ENCODE measurements at regions not wholly inside any gene's neighbourhood (a gene's known extent, or its start where the extent isn't known, plus 50 kb on each side); places are given as distances from the start of the nearest gene placed in this dataset.

DNA sequence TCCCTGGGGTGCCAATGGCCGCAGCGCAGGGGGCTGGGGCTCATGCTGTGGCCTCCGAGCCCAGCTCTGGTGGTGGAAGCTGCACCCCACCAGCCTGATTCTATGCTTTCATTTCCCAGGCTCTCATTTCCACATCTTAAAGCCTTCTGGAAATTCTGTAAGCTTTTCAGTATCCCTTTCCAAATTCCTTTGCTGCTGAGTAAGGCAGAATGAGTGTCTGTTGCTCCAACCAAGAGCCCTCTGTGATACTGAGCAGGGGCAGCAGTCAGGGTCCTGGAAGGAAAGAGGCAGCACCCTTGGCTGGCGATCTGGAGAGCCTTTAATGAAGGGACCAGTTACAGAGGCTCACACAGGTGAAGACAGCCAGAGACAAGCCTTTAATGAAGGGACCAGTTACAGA lies 79.5 kb upstream of the FOXF1 start:
- DNase-seq (ENCODE audit: low spot score), result no peak

- no peak for DNase-seq (ENCODE audit: low spot score)
Observed at GRCh38 chr16:86431540-86431939, 78.8 kb upstream of the FOXF1 start.

DNA sequence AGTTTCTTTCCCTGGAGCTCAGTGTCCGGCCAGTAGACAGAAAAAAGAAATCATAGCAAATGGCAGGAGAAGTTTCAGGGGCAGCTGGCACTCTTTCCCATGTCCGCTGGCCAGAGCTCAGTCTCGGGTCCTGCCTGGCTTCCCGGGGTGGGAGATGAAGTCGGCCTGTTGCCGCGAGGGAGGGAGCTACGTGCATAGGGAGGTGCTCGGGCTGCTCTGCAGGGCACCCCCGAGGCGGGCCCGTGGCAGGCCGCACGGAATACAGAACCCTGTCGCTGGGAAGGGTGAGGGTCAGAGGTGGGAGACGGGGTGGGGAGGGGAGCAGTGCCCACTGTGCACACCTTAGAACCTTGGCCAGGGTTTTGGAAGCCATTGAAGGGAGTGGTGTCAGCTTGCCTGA lies 78.3 kb upstream of the FOXF1 start:
- DNase-seq (ENCODE audit: low spot score), result no peak

DNA sequence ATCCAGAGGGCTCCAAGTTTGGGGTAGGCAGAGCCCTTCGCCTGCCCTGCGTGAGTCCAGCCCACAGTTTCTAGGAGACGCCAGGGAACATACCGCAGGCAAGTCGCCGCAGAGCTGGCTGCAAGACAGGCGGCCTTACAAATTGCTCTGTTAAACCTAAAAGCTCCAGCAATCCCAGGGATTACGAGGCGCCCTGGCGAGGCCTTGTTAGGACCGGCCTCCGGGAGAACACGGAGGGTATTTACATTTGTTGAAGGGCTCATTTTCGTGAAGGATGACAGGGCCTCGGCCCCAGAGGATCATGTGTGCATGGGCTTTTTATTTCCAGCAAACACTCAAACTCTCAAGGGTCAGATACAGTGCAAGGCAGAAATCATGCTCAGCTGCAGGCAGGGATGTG lies 77.6 kb upstream of the FOXF1 start:
- no peak for DNase-seq (ENCODE audit: low spot score)

GRCh38 chr16:86436466-86437185 lies 73.7 kb upstream of the FOXF1 start:
- no peak for DNase-seq (ENCODE audit: low spot score)

- no peak for DNase-seq (ENCODE audit: low spot score)
Observed at GRCh38 chr16:86437348-86437747, 73.0 kb upstream of the FOXF1 start.

- DNase-seq (ENCODE audit: low spot score), result no peak
Observed at GRCh38 chr16:86442703-86443102, 67.6 kb upstream of the FOXF1 start.

DNA sequence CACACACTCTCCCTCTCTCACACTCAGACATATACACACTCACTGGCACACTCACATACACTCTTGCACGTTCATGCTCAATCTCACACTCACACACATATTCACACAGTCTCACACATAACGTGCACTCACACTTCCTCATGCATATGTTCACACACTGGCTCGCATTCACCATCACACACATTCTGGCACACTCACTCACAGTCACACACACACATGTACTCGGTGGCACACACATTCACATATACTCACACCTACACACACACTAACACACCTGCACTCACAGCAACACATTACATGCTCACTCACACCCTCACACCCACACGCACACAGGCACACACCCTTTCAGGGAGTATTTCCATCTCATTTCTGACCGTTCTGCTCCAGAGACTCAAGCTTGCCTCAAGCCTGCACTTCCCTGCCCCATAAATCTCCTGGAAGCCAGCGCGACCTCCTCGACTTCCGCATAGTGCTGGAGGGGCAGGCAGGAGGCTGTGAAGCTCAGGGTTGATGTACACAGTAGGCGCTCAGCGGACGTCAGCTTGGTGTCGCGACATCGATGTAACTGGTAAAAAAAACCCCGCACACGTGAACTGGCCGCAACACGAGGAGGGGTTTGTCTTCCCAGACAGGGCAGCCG lies 66.7 kb upstream of the FOXF1 start:
- DNase-seq (ENCODE audit: low spot score), result no peak

GRCh38 chr16:86444261-86444660 lies 66.1 kb upstream of the FOXF1 start:
- DNase-seq (ENCODE audit: low spot score), result no peak

DNA sequence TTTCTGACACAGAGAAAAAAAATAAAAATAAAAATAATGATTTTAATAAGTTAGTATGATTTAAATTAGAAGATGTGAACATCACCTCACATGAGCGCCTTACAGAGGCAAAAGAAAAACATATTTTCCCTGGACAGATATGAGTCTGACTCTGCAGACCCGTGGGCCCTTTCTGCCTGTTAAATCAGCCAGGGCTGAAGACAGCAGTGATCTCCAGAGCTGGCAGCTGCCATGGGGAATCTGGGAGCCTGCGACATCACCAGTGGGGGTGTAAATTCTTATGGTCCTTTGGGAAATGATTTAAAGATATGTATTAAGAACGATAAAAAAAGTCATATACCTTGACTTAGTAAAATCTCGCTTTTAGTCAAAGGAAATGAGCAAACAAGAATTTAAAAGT lies 65.7 kb upstream of the FOXF1 start:
- DNase-seq (ENCODE audit: low spot score), result no peak

DNA sequence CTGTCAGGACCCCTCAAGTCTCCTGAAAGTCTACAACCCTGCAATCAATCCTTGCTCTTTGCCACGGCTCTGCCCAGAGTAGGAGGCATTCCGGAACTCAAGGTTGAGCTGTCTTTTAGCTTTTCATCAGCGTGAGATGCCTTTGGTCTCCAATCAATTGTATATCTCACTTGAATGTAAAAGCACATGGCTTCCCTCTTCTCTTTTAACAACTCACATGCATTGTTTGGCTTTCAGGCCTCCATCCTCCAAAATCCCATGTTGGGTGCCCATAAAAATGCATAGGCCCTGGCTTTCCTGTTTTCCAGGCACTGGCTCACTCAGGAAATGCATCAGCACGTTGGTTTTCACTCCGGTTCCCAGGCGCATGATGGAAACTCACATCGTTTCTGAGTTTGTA lies 64.0 kb upstream of the FOXF1 start:
- no peak for DNase-seq (ENCODE audit: low spot score)

- DNase-seq (ENCODE audit: low spot score), result no peak
Observed at GRCh38 chr16:86447228-86447627, 63.1 kb upstream of the FOXF1 start.

DNA sequence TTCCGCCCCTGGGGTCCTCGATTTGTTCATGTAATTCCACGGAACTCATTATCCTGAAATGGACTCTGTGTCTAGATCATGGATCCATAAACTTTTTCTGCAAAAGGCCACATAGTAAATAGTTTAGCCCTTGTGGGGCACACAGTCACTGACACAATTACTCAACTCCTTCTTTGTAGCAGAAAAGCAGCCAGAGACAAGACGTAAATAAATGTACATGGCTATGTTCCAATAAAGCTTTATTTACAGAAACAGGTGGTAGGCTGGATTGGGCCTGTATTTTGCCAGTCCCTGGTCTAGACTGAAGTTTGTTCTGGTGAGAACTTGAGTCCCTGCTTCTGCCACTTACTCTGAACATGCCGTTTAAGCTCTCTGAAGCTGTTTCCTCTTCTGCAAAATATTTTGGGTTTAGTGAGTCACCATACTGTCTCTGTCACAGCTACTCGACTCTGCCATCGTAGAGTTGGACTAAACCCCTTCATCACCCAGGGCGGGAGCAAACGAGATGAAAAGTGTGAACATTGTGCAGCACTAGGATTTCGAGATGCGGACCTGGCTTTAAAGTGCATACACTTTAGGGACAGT lies 61.9 kb upstream of the FOXF1 start:
- no peak for DNase-seq (ENCODE audit: low spot score)

DNA sequence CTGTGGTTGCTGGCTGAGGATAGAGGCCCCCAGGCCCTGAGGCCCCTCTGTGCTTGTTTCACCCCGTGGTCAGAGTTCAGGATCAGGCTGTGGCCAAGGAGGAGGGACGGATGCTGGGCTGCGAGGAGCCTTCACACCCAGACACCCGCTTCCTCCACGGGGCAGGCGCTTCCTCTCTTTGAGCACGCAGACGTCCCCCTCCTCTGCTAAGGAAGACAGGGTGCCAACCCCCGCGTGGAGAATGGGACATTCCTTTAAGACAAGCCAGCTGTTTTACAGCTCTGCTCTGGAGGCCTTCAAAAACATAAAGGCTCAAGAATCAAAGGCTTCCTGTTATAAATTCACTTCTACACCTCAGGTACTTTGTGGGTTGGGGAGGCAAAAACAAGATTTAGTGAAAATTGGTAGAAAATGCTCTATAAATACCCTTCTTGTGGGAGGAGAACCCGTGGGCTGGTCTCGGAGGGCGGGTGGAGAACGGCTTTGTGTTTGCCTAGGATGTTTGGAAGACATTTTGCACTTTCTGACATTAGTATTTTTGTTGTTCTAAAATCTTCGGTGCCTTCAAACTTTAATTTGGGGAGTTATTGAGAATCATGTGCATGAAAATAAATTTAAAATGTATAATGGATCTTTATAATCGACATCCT lies 60.8 kb upstream of the FOXF1 start:
- no peak for DNase-seq (ENCODE audit: low spot score)

DNA sequence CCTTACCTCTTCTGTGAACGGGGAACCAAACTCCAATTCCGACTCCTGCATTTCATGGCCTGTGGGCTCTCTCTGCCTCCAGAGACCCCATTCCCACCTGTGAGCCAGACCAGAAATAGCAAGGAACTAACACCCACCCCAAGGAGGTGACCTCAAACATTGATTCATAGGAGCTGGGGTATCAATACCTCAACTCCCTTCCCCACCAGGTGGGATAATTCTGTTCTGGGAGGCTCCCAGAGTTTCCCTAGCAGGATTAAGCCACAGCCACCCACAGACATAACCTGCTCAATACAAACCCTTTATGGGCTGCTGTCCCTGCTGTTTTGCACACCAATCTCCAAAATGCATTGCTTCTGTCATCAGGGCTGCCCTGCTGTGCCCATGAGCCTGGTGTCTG lies 59.6 kb upstream of the FOXF1 start:
- no peak for DNase-seq (ENCODE audit: low spot score)

DNA sequence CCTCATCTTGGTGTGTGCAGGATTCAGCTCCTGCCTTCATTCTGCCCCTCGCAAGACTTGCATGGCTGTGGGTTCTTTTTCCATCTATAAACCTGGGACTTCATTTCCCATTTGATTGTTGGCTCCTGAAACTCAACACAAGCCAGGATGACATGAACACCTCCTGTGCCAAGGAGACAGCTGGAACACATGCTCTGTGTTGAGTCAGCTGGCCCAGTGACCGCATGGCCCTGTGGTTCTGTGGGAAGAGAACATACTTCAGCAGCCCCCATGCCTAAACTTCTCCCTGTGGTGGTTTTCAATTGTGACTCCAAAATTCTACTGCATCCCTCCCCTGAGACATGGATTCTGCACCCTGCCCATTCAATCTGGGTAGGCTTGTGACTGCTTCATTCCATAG lies 57.9 kb upstream of the FOXF1 start:
- DNase-seq (ENCODE audit: low spot score), result no peak

- DNase-seq (ENCODE audit: low spot score), result no peak
Observed at GRCh38 chr16:86455116-86455515, 55.2 kb upstream of the FOXF1 start.

GRCh38 chr16:86455640-86456039 lies 54.7 kb upstream of the FOXF1 start:
- DNase-seq (ENCODE audit: low spot score), result no peak

- no peak for DNase-seq (ENCODE audit: low spot score)
Observed at GRCh38 chr16:86457501-86458148, 52.7 kb upstream of the FOXF1 start.

DNA sequence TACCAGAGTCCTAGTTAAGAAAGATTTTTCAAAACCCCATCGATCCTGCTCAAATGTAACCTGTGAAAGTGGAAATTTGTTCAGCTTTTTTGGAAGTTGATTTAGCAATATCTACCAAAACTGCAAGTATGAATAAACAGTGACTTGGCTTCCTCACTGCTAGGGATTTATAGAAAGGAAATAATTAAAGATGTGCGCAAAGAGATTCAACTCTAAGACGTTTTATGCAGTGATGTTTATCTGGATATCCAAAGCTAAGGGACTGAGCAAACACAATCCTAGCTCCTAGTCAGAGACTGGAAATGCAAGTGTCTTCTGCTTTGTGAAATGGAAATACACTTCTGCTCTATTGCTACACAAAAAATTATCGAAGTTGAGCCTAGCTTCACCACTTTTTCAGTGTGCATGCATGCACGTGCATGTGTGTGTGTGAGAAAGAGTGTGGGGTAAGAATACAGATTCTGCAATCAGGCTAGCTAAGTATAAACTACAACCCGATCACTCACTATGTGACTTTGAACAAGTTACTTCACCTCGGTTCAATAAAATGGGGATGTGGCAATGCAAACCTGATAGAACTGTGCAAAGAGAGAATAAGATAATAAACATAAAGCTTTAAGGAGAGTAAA lies 52.1 kb upstream of the FOXF1 start:
- no peak for DNase-seq (ENCODE audit: low spot score)

- no peak for DNase-seq (ENCODE audit: low spot score)
Observed at GRCh38 chr16:86459266-86459665, 51.1 kb upstream of the FOXF1 start.
